HEK293T (cell line): ENCODE measurements at regions not wholly inside any gene's neighbourhood (a gene's known extent, or its start where the extent isn't known, plus 50 kb on each side); places are given as distances from the start of the nearest gene placed in this dataset.

Source experiments
- FOXK2 ChIP-seq: fragments of 450-650 bp; IDR thresholded peaks from 2 replicates; pipeline ENCODE4 v1.6.1; 2016; ENCODE audit warnings: mild to moderate bottlenecking
- LEF1 ChIP-seq: fragments of 450-650 bp; IDR thresholded peaks from 2 replicates; pipeline ENCODE4 v1.6.1; 2017; ENCODE audit warnings: mild to moderate bottlenecking, borderline replicate concordance
- TF ChIP-seq, protein P1 (sequence below): fragments of 450-650 bp; IDR thresholded peaks from 2 replicates; pipeline ENCODE4 v1.6.1; 2016

DNA sequence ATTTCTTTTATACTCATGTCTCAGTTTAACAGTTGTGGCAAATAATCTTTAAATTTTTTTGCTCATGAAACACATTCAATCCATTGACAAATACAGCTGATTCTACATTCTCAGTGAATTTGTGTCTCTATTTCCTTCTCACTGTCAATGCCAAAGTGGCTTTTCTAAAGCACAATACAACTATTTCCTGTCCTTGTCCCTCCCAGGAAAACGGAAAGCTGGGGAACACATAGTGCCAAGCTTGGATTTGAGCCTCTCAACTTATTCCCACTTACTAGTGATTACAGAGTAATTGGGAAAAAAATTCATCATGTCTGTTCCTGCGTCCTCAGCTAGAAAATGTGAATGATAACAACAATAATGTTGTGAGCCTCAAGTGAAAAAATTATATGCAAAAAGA lies 899.7 kb upstream of the CDH2 start:
- TF ChIP-seq, protein P1, sequence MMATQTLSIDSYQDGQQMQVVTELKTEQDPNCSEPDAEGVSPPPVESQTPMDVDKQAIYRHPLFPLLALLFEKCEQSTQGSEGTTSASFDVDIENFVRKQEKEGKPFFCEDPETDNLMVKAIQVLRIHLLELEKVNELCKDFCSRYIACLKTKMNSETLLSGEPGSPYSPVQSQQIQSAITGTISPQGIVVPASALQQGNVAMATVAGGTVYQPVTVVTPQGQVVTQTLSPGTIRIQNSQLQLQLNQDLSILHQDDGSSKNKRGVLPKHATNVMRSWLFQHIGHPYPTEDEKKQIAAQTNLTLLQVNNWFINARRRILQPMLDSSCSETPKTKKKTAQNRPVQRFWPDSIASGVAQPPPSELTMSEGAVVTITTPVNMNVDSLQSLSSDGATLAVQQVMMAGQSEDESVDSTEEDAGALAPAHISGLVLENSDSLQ = no peak
- TF ChIP-seq LEF1 (no peak), FOXK2 (no peak)
